ENCODE measurements at regions not wholly inside any gene's neighbourhood (a gene's known extent, or its start where the extent isn't known, plus 50 kb on each side); places are given as distances from the start of the nearest gene placed in this dataset.

DNA sequence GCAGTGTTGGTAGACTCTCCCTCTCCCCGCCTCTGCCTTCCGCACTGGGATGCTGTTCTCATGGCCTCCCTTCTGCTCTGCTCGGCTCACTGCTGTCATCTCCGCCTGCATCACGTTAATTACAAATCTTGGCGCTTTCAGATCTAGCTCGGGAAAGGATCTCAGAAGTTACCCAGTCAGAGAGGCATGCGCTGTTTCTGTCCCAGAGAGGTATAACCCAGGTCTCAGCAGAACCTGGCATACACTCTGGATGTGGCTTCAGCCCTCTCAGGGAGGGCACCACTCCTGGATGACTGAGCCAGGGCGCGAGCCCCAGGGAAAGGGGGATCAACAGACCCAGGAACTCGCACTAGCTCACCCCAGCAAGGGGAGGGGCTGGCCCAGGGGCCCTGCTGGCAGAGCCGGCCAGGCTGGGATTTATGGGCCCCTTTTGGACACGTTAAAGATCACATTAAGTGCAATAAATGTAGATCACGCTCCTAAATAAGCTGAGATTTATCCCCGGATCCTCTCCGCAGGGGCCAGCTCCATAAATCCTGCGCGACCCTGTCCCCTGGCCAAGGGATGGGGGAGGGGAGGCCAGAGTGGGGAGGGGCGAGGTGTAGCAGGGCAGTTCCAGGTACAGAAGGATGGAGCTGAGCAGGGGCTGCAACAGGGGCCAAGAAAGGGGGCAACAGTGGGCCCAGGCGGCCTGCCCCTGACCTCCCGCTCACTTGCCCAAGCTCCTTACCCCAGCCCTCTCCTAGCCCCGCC, 101.3 kb upstream of the ZBTB40 start:
- DNase-seq (ENCODE audit: low read depth, low spot score), result no peak

DNA sequence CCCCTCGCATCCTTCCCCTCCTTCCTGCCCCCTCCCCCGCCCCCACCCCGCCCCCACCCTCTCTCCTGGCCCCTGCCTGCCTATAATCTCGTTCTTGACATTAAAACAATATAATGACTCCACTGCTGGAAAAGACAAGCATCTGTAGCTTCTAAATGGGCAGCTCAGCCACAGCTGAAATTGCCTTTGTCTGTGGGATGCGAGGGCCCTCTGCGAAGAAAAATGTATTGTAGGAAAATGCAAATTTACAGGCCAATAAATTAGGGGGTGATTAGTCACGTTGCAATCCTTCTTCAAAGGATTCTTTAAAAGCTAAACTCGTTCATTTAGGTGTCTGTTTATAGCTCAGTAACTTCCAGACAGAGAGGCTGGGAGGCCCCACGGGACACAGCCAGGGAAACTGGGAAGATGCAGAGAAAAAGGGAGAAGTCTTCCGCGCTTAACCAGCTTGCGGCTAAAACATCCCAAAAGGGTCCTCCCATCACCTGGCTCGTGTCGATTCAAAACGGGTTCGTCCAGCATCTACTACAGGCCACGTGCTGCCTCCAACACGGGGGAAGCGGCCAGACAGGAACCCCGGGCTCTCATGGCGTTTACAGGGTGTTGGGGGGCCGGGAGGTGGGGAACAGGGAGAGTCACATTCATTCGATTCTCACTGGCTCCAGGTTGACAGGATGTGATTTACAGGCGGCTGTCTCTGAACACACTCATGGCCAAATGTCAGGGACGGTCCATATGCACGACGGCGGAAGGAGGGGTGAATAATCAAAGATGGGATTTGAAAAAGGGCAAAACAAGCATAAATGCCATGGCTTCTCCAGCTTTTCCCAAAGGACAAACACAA, 100.5 kb upstream of the ZBTB40 start:
- DNase-seq (ENCODE audit: low read depth, low spot score), result no peak

DNA sequence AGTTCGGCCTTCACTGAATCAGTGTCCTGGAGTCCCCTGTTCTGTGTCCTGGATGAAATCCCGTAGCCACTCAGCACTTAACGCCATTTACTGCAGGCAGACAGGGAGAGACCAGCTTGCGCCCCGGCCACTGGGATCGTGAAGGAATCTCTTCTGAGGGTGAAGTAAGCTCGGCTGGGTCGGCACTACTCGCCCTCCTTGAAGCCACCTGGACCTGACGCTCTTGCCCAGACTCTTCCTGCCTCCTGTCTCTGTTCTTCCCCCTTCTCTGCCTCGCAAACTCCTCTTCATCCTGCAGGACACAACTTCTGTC, 99.9 kb upstream of the ZBTB40 start:
- no peak for DNase-seq (ENCODE audit: low read depth, low spot score)

DNA sequence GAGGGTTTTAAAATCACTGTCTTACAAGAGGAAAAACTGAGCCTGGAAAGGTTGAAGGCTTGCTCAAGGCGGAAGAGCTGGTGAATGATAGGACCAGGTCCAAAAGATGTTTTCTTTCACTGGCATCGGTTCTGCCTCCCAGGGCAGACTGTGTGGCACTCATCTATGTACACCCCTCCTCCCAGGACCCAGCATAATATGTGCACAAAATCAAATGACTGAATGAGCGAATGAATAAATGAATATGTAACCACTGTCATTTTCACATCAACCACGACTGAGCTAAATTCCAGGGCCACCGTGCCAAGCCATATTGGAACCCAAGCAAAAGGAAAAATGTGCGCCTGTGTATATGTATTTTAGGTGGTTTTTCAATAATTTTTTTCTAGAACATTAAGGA, 99.3 kb upstream of the ZBTB40 start:
- no peak for DNase-seq (ENCODE audit: low read depth, low spot score)

DNA sequence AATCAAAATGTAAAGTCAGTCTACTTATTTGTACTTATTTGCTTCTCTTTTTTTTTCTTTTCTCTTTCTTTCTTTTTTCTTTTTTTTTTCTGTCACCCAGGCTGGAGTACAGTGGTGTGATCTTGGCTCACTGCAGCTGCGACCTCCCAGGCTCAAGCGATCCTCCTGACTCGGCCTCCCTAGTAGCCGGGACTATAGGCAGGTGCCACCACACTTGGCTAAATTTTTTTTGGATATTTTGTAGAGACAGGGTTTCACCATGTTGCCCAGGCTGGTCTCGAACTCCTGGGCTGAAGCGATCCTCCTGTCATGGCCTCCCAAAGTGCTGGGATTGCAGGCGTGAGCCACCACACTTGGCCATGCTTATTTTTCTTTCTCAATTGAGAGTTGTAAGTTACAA, 98.8 kb upstream of the ZBTB40 start:
- DNase-seq (ENCODE audit: low read depth, low spot score), result no peak

DNA sequence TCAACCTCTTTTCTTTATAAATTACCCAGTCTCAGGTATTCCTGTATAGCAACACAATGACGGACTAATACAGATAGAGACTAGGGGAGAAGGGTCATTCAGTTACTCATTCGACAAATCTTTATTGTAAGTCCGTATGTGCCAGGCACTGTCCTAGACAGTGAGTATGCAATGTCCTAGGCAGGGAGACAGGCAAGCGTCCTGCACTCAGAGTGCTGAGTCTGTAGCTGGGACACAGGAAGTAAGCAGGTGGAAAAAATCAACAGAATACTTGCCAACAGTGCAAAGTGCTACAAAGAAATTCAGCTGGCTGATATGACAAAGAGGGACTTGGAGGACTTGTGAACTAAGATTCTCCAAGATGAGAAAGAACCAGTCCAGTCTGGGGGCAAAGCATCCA, 92.2 kb upstream of the ZBTB40 start:
- no peak for DNase-seq (ENCODE audit: low read depth, low spot score)

DNA sequence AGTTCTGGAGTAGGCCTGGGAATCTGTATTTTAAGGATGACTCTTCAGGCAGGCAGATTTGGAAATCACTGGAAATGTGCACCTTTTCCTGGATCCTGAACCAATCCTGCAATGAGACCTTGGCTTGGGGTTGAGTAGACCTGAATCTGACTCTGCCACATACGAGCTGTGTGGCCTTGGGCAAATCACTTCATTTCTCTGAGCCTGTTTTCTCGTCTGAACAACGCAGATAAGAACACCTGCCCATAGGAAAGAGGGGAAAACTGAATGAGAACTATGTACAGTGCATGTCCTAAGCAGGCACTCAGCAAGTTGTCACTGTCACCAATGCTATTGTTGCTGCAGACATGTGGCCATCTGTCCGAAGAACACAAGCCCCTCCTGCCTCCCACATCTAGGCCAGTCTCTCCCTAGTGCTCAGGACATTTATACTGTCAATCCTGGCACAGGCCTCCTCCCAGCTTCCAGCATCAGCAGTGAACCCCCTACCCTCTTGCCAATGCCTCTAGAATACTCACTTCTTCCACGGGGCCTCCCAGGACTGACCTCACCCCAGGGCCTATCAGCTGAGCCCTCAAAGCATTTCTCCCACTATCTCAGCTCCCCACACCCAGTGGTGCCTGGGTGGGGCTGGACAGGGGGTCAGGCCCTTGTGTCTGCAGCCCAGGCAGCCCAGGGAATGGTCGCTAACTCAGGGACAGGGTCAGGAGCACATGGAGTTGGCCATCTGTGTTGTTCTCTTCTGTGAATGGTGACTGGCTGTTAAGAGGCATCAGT, 88.8 kb upstream of the ZBTB40 start:
- DNase-seq (ENCODE audit: low read depth, low spot score), result no peak

DNA sequence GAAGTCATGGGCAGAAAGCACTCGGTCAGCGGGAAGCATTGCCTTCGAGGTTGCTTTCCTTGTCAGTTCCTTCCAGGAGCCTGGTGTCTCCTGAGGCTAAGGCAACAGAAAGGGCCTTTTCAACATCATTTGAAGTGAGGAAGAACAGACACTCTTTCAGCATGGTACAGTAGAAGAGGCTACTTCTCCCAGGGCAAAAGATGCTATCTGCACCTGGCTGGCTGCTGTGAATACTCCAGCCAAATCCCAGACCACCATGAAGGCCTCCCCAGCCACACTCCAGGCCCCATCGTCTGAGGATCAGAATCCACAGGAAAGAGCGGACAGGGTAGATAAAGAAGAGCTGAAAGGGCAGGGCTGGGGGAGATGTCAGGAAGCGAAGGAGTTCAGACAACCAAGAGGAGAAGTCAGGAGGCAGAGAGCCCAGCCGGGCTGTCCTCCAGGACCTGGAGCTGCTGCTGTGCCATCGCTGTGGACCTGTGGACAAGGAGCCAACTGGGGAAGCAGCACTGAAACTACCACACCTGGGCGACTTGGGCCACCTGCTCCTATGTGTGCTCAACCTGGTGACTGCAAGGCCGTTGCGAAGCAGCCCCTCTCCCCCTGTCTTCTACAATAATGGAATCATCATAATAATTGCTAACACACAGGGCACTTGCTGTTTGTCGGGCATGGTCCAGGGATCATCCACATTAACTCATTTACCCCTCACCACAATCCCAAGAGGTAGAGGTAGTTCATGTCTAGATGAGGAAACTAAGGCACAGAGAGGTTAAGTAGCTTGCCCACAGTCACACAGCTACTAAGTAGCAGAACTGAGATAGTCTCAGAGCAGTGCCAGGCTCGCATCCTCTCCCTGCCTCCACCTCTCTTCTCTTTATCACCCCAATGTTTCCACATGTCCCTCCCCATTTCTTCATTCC, 88.0 kb upstream of the ZBTB40 start:
- DNase-seq (ENCODE audit: low read depth, low spot score), result no peak

DNA sequence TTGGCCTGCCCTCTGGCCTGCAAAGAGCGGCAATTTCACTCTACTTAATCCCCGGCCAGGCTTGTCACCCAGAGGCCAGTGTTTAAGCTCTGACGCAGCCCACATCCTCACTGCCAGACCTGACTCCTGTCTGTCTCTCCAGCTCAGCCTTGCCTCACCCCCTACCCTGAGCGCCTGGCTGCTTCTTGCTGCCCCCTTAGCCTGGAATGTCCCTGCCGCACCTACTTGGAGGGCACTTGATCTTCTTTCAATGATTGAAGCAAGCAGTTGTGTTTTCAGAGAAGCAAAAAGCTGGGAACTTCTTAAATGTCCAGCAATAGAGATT, 87.4 kb upstream of the ZBTB40 start:
- no peak for DNase-seq (ENCODE audit: low read depth, low spot score)

DNA sequence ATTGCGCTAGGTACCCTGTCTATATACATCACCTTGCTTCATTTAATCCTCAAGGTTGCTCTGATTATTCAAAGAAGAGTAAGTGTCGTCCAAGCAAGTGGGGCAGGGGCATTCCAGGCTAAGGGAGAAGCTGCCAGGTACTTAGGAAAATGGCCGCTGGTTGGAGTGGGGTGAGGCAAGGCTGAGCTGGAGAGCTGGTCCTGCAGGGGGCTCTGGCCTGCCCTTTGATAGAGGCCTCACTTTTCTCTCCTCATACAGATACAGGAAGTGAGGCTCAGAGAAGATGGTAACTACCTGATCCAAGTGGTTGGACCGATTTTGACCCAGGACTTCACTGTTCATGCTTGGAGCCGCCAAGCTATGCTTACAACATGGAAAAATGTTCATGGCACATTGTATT, 86.9 kb upstream of the ZBTB40 start:
- no peak for DNase-seq (ENCODE audit: low read depth, low spot score)

DNA sequence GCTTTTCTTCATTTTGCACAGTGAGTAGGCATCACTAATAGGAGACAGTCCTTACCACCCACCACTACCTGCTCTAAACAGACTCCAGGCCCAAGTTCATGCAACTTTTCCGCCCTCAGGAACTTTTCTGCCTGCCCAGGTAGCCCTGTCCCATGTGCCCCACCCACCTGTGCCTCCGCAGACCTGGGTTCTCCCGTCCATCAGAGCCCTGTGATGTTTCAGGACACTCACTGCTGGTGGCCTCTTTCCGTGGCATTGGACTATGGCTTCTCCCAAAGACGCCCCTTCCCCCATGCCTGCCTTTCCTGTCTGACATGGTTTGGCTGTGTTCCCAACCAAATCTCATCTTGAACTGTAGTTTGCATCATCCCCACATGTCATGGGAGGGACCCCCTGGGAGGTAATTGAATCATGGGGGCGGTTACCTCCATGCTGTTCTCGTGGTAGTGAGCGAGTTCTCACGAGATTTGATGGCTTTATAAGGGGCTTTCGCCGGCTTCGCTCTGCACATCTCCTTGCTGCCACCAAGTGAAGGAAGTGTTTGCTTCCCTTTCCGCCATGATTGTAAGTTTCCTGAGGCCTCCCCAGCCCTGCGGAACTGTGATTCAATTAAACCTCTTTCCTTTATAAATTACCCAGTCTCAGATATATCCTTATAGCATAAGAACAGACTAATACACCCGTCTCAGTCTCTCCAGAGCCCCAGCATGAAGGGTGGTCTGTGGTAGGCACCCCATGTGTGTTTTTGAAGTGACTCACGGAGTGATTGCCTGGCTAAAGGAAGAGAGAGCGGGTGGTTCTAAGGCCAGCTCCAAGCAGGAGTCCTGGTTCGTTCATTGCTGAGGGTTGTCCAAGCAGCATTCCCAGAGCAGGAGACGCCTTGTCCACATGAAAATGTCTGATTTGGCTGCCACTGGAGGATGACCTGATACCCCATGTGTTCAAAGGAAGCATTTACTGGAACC, 86.0 kb upstream of the ZBTB40 start:
- DNase-seq (ENCODE audit: low read depth, low spot score), result no peak

DNA sequence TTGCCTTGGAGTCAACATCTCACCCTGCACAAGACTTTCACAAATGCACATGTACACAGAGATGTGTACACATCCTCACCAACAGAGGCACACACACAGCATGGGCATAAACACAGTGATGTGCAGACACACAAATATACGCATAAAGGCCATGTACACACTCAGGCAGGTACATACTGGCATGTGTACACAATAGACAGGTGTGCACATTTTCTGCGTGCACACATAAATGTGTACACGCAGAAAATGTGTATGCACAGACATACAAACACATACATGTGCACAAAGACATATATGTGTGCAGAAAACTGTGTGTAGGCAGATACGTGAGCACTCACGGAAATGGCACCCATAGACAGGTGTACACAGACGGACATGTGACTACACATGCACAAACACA, 85.3 kb upstream of the ZBTB40 start:
- no peak for DNase-seq (ENCODE audit: low read depth, low spot score)

DNA sequence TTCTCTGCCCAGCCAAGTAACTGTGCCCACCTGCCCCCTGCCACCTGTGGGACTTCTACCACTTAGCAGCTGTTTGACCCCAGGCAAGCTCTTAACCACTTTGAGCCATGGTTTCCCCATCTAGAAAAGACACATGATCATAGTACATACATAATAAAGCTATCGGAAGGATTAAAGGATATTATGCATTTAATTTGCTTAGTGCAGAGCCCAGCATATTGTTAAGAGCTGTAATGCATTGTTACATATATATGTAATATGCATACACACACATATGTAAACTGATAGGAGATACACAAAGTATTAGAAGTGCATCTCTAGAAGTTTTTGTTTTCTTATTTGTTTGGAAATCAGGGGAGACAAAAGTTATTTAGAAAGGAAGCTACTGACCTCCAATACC, 83.5 kb upstream of the ZBTB40 start:
- DNase-seq (ENCODE audit: low read depth, low spot score), result no peak

DNA sequence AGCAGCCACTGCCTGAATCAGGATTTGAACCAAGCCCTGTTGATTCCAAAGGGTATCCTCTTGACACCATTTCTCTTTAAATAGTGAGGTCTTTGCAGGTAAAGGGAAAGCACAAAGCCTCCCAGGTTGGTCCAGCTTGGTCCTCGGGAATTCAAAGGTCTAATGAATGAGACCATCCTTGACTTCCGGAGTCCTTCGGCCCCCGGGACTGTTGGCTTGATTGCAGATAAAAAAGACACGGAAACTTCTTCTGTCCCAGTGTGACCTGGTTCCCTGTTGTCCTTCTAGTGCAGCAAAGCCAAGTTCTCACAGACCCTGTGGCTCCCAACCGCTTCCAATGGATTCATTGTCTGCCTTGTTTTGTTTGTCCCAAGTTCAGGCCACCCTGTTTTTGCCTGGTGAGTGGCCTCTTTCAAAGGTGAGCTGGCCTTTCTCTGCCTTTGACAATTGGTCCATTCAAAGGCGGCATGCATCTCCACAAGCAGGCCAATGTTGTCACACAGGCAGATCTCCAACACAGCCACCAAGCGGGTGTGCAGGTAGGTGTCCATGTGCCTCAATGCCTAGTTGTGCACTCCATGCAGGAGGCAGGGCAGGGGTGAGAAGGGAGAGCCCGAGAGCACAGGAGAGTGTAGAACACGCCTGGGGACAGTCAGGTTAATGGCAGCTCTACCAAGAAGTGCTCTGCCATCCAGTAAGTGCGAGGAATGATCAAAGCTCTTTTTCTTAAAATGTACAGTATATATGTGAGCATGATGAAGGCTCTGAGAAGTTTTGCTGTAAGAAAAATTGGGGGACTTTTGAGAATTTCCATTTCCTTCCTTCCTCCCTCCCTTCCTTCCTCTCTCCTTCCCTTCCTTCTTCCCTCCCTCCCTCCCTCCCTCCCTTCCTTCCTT, 82.1 kb upstream of the ZBTB40 start:
- no peak for DNase-seq (ENCODE audit: low read depth, low spot score)

DNA sequence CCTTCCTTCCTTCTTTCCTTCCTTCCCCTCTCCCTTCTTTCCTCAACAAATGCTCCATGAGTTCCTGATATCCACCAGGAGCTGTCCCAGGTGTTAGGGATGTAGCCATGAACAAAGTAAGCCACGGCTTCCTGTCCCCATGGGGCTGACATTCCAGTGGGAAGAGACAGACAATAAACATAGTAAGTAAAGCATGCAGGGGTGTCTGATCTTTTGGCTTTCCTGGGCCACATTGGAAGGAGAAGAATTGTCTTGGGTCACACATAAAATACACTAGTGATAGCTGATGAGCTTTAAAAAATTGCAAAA, 81.5 kb upstream of the ZBTB40 start:
- no peak for DNase-seq (ENCODE audit: low read depth, low spot score)

DNA sequence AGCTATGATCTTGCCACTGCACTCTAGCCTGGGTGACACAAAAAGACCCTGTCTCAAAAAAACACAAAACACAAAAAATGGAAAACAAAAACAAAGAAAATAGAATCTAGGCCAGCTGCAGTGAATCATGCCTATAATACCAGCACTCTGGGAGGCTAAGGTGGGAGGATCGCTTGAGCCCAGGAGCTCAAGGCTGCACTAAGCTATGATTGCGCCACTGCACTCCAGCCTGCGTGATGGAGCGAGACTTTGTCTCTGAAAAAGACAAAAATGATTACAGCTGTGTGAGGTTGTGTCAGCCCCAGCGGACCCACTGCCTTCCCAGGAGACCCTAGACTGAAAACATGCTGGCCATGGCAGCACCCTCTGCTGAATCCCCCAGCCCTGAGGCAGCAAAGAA, 80.2 kb upstream of the ZBTB40 start:
- no peak for DNase-seq (ENCODE audit: low read depth, low spot score)

DNA sequence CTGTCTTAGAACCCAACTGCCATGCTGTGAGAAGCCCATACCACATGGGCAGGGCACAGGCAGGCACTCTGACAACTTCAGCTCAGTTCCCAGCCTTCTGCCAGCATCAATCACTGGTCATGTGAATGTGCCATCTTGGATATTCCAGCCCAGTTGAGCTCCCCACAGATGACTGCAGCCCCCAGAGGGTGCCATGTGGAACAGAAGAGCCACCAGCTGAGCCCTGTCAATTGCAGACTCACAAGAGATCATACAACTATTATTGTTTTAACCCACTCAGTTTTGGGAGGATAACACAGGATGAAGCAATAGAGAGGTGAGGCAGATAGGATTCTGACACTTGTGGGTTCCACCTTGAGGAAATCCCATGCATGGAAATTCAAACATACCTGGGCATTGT, 78.4 kb upstream of the ZBTB40 start:
- DNase-seq (ENCODE audit: low read depth, low spot score), result no peak

DNA sequence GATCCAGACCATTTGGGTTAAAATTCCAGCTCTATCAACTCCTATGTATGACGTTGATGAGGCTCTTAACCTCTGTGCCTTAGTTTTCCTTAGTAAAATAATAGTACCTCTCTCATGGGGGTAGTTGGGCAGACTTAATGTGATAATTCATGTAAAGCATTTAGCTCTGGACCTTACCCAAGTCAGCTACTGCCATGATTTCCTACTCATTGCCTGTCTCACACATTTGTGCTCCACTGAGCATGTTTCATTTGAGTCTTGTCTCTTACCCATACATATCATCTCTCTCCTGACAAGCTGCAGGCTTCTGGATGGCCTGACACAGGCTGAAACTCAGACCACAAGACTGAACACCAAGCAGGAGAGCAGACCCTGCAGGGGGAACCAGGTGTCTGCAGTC, 77.7 kb upstream of the ZBTB40 start:
- no peak for DNase-seq (ENCODE audit: low read depth, low spot score)

DNA sequence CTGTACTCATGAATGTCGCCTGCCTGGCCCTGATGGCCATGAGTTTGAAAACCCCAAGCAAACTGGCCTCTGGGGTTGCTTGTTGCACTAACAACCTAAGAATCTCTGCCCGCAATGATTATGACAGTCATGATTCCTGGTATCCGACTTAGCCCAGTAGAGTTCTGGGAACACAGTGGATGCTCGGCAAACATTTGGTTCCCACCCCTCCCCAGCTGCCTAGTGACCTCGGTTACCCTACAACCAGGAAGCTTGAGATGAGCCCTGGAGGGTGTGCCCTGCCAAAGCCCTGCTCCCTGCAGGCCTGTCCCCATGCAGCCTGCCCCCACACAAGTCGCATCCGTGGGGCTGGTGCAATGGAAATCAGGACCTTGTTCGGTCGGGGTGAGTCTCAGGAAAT, 76.0 kb upstream of the ZBTB40 start:
- DNase-seq (ENCODE audit: low read depth, low spot score), result no peak

DNA sequence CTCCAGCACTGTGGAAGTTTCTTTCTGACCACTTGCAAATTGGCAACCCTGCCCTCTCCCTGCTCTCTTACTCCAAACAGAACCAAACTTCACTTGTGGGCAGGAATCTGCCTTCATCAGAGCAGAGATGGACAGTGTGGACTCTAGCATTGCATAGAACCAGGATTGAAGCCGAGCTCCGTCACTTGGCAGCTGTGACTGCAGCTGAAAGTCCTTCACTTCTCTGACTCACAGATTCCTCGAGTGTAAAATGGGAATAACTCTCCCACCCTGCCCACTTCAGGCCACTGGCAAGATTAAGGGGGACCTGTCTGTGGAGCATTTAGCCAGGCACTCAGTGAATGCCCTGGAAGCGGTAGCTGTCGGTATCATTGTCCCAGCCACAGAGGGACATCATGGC, 75.7 kb upstream of the ZBTB40 start:
- DNase-seq (ENCODE audit: low read depth, low spot score), result no peak

Data from astrocyte of the hippocampus (primary cell).